HG03520 (cell line): ENCODE measurements at regions not wholly inside any gene's neighbourhood (a gene's known extent, or its start where the extent isn't known, plus 50 kb on each side); places are given as distances from the start of the nearest gene placed in this dataset.

Experiments used
- ATAC-seq: cut with Tn5 transposase; IDR thresholded peaks from one replicate; pipeline ENCODE4 v1.9.1; 2021; ENCODE audit warnings: mild to moderate bottlenecking, moderate library complexity; ENCODE audit not compliant: unreplicated experiment

- ATAC-seq: no peak
These were observed 1030.5 kb downstream of the TLE4 start for GRCh38 chr9:80602291-80602690.

- no peak for ATAC-seq
These were observed 1024.8 kb downstream of the TLE4 start for GRCh38 chr9:80596579-80596978.

- ATAC-seq: no peak
These were observed 1023.4 kb downstream of the TLE4 start for GRCh38 chr9:80595192-80595591.

- no peak for ATAC-seq
These were observed 1020.6 kb downstream of the TLE4 start for GRCh38 chr9:80592413-80592812.

- no peak for ATAC-seq
These were observed 1015.1 kb downstream of the TLE4 start for GRCh38 chr9:80586786-80587330.

- no peak for ATAC-seq
These were observed 1000.2 kb downstream of the TLE4 start for GRCh38 chr9:80571953-80572352.

- ATAC-seq: no peak
These were observed 997.5 kb downstream of the TLE4 start for GRCh38 chr9:80569236-80569635.

- no peak for ATAC-seq
These were observed 989.8 kb downstream of the TLE4 start for GRCh38 chr9:80561526-80561925.

- ATAC-seq: no peak
These were observed 989.2 kb downstream of the TLE4 start for GRCh38 chr9:80560976-80561375.

GRCh38 chr9:80557256-80557655, 985.5 kb downstream of the TLE4 start:
- no peak for ATAC-seq

- no peak for ATAC-seq
These were observed 984.9 kb downstream of the TLE4 start for GRCh38 chr9:80556631-80557030.

- no peak for ATAC-seq
These were observed 984.1 kb downstream of the TLE4 start for GRCh38 chr9:80555782-80556325.

- no peak for ATAC-seq
These were observed 983.1 kb downstream of the TLE4 start for GRCh38 chr9:80554856-80555255.

GRCh38 chr9:80554301-80554700, 982.5 kb downstream of the TLE4 start:
- no peak for ATAC-seq

GRCh38 chr9:80552931-80553330, 981.2 kb downstream of the TLE4 start:
- no peak for ATAC-seq

- no peak for ATAC-seq
These were observed 978.4 kb downstream of the TLE4 start for GRCh38 chr9:80550181-80550580.

GRCh38 chr9:80547613-80548012, 975.8 kb downstream of the TLE4 start:
- ATAC-seq: no peak

GRCh38 chr9:80540387-80540786, 968.6 kb downstream of the TLE4 start:
- no peak for ATAC-seq

- no peak for ATAC-seq
These were observed 967.2 kb downstream of the TLE4 start for GRCh38 chr9:80538976-80539375.

GRCh38 chr9:80522465-80522864, 950.7 kb downstream of the TLE4 start:
- ATAC-seq: no peak

GRCh38 chr9:80521151-80521550, 949.4 kb downstream of the TLE4 start:
- no peak for ATAC-seq

- no peak for ATAC-seq
These were observed 948.5 kb downstream of the TLE4 start for GRCh38 chr9:80520231-80520630.

GRCh38 chr9:80518441-80518840, 946.7 kb downstream of the TLE4 start:
- ATAC-seq: no peak
